Body of pancreas (tissue), 4 donors: ENCODE measurements at regions not wholly inside any gene's neighbourhood (a gene's known extent, or its start where the extent isn't known, plus 50 kb on each side); places are given as distances from the start of the nearest gene placed in this dataset.

Source experiments
- POLR2A ChIP-seq, 3 donors: fragments of 450-650 bp; IDR thresholded peaks; one replicate each; pipeline ENCODE4 v1.6.1; 2016; ENCODE audit warnings: antibody characterized with exemption in 3 of 3, mild to moderate bottlenecking in 2 of 3
- TF ChIP-seq, protein P1 (sequence below), 7 experiments: fragments of 450-650 bp in 4 of 7; fragments of 200-600 bp in 3 of 7; sonication (generic) in 3 of 7; IDR thresholded peaks; one replicate each; pipeline ENCODE4 v1.5.1; 2016 to 2019; ENCODE audit warnings: antibody characterized with exemption in 7 of 7

- TF ChIP-seq, protein P1, sequence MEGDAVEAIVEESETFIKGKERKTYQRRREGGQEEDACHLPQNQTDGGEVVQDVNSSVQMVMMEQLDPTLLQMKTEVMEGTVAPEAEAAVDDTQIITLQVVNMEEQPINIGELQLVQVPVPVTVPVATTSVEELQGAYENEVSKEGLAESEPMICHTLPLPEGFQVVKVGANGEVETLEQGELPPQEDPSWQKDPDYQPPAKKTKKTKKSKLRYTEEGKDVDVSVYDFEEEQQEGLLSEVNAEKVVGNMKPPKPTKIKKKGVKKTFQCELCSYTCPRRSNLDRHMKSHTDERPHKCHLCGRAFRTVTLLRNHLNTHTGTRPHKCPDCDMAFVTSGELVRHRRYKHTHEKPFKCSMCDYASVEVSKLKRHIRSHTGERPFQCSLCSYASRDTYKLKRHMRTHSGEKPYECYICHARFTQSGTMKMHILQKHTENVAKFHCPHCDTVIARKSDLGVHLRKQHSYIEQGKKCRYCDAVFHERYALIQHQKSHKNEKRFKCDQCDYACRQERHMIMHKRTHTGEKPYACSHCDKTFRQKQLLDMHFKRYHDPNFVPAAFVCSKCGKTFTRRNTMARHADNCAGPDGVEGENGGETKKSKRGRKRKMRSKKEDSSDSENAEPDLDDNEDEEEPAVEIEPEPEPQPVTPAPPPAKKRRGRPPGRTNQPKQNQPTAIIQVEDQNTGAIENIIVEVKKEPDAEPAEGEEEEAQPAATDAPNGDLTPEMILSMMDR (IDR thresholded peaks at IDR 0.05) = no peak
- TF ChIP-seq POLR2A (IDR thresholded peaks at IDR 0.05) = no peak
Measured at GRCh38 chr10:57692255-57692980, 575.3 kb downstream of the IPMK start.
